GM20000 (cell line): ENCODE measurements at regions not wholly inside any gene's neighbourhood (a gene's known extent, or its start where the extent isn't known, plus 50 kb on each side); places are given as distances from the start of the nearest gene placed in this dataset.
A peak's percentile ranks its signal among the peaks of the same experiment; 100 is the strongest.
"Not testable (repeated sequence)": the region's sequence is repeated elsewhere in the genome, so short reads cannot be mapped to it uniquely, and the experiment has no call there.

ENCODE experiments used
- DNase-seq: peaks from one replicate; pipeline ENCODE4 v3.0.0; 2012; ENCODE audit warnings: low spot score
- TF ChIP-seq, protein P1 (sequence below): IDR thresholded peaks from 2 replicates; pipeline ENCODE4 v1.5.1; 2012; ENCODE audit warnings: mild to moderate bottlenecking, control low read depth; ENCODE audit errors: extremely low read depth, missing control alignments

DNA sequence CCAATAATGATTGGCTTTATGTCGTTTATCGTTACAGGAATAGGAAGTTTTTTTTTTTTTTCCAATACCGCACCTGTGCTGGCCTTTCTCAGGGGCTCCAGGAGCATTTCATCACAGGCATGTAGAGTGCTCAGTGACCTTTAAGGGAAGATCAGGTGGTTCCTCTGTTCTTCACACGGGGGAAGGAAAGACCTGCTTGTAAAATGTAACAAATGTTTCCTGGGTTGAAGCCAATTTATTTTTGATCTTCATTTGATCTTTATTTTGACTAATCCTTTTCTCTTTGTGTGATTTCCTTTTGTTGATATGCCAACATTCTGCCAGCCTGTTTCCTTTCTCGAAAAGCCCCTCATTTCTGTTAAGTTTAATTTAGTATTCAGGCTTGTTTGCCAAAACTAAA is 61.9 kb upstream of the HBS1L start:
- TF ChIP-seq, protein P1, sequence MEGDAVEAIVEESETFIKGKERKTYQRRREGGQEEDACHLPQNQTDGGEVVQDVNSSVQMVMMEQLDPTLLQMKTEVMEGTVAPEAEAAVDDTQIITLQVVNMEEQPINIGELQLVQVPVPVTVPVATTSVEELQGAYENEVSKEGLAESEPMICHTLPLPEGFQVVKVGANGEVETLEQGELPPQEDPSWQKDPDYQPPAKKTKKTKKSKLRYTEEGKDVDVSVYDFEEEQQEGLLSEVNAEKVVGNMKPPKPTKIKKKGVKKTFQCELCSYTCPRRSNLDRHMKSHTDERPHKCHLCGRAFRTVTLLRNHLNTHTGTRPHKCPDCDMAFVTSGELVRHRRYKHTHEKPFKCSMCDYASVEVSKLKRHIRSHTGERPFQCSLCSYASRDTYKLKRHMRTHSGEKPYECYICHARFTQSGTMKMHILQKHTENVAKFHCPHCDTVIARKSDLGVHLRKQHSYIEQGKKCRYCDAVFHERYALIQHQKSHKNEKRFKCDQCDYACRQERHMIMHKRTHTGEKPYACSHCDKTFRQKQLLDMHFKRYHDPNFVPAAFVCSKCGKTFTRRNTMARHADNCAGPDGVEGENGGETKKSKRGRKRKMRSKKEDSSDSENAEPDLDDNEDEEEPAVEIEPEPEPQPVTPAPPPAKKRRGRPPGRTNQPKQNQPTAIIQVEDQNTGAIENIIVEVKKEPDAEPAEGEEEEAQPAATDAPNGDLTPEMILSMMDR = no peak
- DNase-seq = no peak

DNA sequence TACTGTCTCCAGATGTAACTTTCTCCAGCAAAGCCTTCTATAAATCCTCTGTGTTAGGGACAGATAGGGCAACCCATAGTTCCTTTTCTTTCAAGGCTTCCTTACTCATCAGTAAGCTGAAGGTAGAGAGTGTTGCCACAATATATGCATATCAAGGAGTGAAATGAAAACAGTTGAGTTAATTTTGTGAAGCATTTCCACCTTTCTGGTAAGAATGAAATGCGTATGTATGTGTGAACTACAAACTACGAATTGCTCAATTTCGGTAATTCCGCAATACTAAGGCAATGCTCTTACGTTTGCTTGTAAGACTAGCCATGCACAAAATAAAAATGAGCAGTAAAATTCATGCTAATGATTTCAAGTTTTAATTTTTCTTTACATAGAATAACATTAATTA is 61.2 kb upstream of the HBS1L start:
- no peak for DNase-seq
- TF ChIP-seq, protein P1 = no peak

- TF ChIP-seq, protein P1 = no peak
Measured at GRCh38 chr6:135115411-135115810, 60.8 kb upstream of the HBS1L start.

GRCh38 chr6:135114355-135115145 is 59.9 kb upstream of the HBS1L start:
- peak; percentile 9 for DNase-seq
- TF ChIP-seq, protein P1 = no peak

More at GRCh38 chr6:135115411-135115810, 60.8 kb upstream of the HBS1L start:
- no peak for DNase-seq

DNA sequence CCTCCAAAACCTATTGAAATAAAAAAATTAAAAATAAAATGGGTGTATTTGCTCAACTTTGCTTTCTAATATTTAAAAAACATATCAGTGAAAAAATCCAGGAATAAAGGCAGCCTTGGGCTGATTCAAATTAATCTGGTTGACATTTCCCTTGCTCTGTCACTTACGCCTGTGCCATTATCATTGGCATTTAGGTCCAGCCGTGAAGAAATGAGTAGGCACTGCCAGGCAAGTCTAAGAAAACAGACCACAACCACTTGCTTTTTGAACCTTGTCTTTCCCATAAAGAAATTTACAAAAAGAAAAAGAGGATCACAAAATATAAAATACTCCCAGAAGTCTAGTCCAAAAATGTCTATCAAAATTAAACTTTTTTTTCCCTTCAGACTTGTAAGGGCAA is 59.2 kb upstream of the HBS1L start:
- DNase-seq = no peak
- TF ChIP-seq, protein P1 = no peak

- DNase-seq = not testable (repeated sequence)
Measured at GRCh38 chr6:135112951-135113350, 58.3 kb upstream of the HBS1L start.

DNA sequence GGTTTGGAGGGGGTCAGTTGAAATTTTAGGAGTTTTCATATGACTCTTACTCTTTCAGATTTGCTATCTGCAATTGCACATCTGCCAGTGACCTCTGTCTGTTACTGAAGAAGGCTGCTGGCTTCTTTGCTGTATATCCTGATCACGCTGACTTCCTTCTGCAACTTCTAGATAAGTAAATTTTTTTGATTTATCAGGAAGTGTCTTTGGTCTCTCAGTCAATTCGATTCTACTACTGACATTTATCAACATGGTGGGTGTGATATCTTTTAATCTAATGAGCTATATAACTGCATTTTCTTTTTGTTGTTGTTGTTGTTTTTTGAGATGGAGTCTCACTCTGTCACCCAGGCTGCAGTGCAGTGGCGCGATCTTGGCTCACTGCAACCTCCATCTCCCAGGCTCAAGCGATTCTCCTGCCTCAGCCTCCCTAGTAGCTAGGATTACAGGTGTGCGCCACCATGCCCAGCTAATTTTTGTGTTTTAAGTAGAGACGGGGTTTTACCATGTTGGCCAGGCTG is 55.7 kb upstream of the HBS1L start:
- DNase-seq = not testable (repeated sequence)

DNA sequence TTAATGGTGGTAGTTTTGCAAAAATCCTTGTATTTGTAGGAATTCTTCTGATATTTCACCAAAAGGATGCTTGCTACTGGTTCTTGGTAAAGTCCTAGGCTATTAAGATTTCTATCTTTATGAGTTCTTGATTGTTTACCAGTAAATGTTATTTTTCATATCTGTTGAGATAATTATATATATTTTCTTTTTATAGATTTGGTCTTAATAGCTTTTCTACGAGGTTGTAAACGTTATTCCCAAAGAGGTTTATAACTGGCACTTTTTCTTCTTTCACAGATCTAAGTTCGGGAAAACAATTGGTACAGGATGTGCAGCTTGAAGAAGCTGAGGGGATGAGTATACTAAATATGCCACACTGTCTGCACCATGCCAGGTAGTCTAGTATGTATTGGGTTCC is 55.1 kb upstream of the HBS1L start:
- DNase-seq = no peak
- TF ChIP-seq, protein P1 = no peak
